ENCODE measurements at regions not wholly inside any gene's neighbourhood (a gene's known extent, or its start where the extent isn't known, plus 50 kb on each side); places are given as distances from the start of the nearest gene placed in this dataset.
"Not testable (repeated sequence)": the region's sequence is repeated elsewhere in the genome, so short reads cannot be mapped to it uniquely, and the experiment has no call there.

DNA sequence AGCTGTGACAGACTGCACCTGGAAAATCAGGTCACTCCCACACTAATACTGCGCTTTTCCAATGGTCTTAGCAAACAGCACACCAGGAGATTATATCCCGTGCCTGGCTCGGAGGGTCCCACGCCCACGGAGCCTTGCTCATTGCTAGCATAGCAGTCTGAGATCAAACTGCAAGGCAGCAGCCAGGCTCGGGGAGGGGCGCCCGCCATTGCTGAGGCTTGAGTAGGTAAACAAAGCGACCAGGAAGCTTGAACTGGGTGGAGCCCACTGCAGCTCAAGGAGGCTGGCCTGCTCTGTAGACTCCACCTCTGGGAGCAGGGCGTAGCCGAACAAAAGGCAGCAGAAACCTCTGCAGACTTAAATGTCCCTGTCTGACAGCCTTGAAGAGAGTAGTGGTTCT is 121.8 kb upstream of the WDR75 start:
- Mint-ChIP-seq H3K36me3 (ENCODE audit: low read depth) (peaks cover 16% of the 10 kb centered on the region), H3K9me3 (peaks cover 18% of the 10 kb centered on the region)
- H3K27ac Mint-ChIP-seq; H3K4me3 Mint-ChIP-seq; H3K27me3 Mint-ChIP-seq (ENCODE audit: low read depth); H3K4me1 Mint-ChIP-seq (ENCODE audit: low read depth); intact Hi-C loops (cut with micrococcal nuclease); DNase-seq; CTCF ChIA-PET: not testable (repeated sequence)

DNA sequence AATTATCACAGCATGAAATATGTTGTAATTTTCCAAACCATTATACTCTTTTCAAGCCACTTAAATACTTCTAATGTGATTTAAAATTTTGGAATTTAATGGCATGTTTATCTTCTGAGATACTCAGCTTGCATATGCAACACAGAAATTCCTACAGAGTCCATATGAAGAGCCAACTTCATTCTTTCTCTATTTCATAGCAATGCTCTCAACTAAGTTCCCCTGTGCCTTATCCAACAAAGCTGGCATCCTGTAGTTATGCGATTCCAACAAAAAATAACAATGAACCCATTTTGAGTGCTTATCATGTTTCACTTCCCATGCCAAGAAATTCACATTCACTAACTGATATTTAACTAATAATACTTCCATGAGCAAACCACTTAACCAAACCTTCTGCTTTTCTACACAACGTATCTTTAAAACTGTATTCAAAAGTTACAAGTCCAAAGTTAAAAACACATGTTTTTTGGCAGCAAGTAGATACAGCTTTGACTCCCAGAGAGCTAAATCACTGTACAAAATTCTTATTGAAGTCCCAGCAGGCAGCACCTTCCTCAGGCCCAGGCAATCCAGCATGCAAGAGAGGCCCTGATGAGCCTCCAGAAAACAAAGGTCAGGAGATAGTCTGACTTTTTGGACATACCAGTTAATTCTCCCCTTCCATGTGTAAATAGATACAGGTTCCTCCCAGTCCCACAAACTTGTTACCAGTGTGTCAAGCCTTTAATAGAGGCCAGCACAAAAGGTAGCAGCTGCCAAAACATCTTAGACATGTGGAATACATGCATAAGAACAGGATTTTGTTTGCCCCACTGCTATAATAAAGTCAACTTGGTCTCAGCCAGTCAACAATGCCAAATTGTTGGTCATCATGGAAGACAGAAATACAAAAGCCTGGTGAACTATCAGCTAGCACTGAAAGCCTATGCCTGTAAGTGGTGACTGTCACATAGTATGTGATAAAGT is 113.1 kb upstream of the WDR75 start:
- H3K27ac Mint-ChIP-seq = no peak overlapping the region
- intact Hi-C loops (cut with micrococcal nuclease) = no loop called here
- CTCF ChIA-PET = interaction anchor here (1.1 to 1.8 kb wide), 2 partner anchors 84 to 234 kb away, joined by 3 to 4 read pairs; no protein-coding TSS in a partner anchor
- no peak overlapping the region for H3K4me3 Mint-ChIP-seq
- H3K9me3 Mint-ChIP-seq = peaks cover 8% of the 10 kb centered on the region
- H3K36me3 Mint-ChIP-seq (ENCODE audit: low read depth) = peaks cover 3% of the 10 kb centered on the region
- H3K27me3 Mint-ChIP-seq (ENCODE audit: low read depth) = no peaks in the 10 kb centered on the region
- DNase-seq = no peak
- H3K4me1 Mint-ChIP-seq (ENCODE audit: low read depth) = peaks cover 9% of the 10 kb centered on the region

DNA sequence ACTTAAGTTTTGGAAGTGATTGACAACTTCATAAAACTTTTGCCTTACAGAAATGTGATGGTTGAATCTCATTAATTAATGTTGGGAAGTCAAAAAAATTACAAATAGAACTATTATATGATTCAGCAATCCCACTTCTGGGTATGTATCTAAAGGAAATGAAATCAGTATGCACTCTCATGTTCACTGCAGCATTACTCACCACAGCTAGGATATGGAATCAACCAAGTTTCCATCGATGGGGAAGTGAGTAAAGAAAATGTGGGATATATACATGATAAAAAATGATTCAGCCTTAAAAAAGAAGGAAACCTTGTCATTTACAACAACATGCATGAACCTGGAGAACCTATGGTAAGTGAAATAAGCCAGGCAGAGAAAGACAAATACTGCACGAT is 112.4 kb upstream of the WDR75 start:
- intact Hi-C loops (cut with micrococcal nuclease) = no loop called here
- peaks cover 9% of the 10 kb centered on the region for H3K4me1 Mint-ChIP-seq (ENCODE audit: low read depth)
- peaks cover 3% of the 10 kb centered on the region for H3K36me3 Mint-ChIP-seq (ENCODE audit: low read depth)
- CTCF ChIA-PET = interaction anchor here (1.1 to 1.8 kb wide), 3 partner anchors 11 to 234 kb away, joined by 3 to 4 read pairs (median 3); no protein-coding TSS in a partner anchor
- H3K27ac Mint-ChIP-seq = no peak overlapping the region
- DNase-seq = no peak
- no peaks in the 10 kb centered on the region for H3K27me3 Mint-ChIP-seq (ENCODE audit: low read depth)
- H3K4me3 Mint-ChIP-seq = no peak overlapping the region
- H3K9me3 Mint-ChIP-seq = peaks cover 8% of the 10 kb centered on the region

DNA sequence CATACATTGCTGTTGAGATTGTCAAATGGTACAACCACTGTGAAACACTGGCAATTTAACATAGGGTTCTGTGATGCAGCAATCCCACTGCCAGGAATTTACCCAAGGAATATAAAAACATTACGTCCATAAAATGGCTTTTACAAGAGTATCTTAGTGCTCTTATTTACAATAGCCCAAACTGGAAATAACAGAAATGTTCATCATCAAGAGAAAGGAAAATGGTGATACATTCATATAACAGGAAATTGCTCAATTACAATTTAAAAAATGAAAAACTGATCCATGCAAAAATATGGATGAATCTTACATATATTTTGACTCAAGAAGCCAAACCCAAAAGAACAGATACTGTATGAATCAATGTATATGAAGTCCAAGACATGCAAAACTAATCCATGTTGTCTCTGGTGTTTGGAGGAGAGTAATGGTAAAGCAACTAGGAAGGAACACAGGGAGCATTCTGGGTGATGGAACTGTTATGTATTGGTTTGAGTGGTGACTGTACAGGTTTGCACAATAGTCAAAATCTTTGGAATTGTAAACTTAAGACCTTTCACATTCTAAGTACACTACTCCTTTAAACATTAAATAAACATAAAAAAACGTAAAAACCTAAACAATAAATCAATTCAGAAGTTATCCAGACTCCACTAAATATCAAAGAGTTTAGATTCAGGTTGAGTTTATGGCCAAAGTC is 104.8 kb upstream of the WDR75 start:
- Mint-ChIP-seq H3K27ac (no peak overlapping the region), H3K4me1 (ENCODE audit: low read depth) (no peaks in the 10 kb centered on the region), H3K4me3 (no peak overlapping the region), H3K36me3 (ENCODE audit: low read depth) (peaks cover 10% of the 10 kb centered on the region), H3K27me3 (ENCODE audit: low read depth) (no peaks in the 10 kb centered on the region), H3K9me3 (peaks cover 18% of the 10 kb centered on the region)
- intact Hi-C loops (cut with micrococcal nuclease) = no loop called here
- CTCF ChIA-PET = no interaction called here
- no peak for DNase-seq

DNA sequence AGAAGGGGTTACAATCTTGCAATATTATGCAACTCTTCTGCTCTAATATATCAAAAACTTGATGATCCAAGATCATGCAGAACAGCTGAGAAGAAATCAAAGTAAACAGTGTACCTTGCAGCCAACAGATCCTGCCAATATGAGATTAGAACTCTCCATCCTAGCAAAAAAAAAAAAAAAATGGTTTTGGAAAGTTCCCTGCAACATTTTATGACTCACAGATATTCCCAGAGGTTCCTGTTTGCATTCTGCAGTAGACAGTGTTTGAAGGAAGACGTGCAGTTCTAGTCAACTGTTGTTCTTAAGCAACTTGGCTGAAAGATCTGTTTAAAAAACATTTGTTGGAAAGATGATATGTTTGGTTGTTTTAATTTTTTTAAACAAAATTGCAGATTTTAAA is 103.6 kb upstream of the WDR75 start:
- DNase-seq = no peak
- intact Hi-C loops (cut with micrococcal nuclease) = no loop called here
- Mint-ChIP-seq H3K9me3 (peaks cover 17% of the 10 kb centered on the region), H3K27me3 (ENCODE audit: low read depth) (no peaks in the 10 kb centered on the region), H3K4me1 (ENCODE audit: low read depth) (no peaks in the 10 kb centered on the region), H3K27ac (no peak overlapping the region), H3K4me3 (no peak overlapping the region), H3K36me3 (ENCODE audit: low read depth) (peaks cover 9% of the 10 kb centered on the region)
- CTCF ChIA-PET = no interaction called here

DNA sequence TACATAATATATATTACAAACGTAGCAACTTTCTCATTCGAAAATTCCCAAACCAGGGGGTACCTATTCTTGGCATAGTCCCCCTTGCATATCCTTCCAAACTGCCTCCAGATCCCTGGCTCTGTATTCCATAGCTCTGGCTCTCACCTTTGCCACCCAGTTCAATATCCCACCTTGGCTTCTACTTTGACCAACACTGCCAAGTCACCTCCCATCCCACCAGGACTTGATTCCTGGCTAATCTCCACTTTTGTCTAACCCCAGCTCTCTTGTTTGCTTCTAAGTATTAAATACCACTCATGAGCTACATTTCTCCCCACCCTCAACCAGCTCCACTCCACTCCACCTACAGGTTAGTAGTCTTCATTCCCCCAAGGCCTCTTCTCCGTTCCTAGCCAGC is 103.2 kb upstream of the WDR75 start:
- no peaks in the 10 kb centered on the region for H3K27me3 Mint-ChIP-seq (ENCODE audit: low read depth)

DNA sequence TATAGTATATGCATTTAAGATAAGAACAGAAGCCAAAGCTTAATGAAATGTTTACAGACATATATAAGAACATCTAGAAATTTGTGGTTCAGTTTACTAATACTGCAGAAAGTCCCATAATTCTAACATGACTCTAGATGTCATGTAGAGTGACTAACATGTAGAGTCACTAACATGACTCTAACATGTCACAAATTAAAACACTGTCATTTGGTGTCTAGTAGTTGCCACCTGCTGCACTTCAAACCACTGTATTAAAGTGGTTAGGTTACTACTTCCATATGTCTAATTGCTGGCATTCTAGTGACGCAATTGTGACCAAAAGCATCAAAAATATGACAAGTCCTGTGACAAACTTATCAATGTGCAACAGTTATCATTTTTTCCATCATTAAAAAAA is 100.2 kb upstream of the WDR75 start:
- intact Hi-C loops (cut with micrococcal nuclease) = no loop called here
- Mint-ChIP-seq H3K9me3 (peaks cover 17% of the 10 kb centered on the region), H3K4me1 (ENCODE audit: low read depth) (peaks cover under 1% of the 10 kb centered on the region), H3K27me3 (ENCODE audit: low read depth) (no peaks in the 10 kb centered on the region), H3K36me3 (ENCODE audit: low read depth) (peaks cover 9% of the 10 kb centered on the region), H3K4me3 (no peak overlapping the region), H3K27ac (no peak overlapping the region)
- DNase-seq = no peak
- CTCF ChIA-PET = no interaction called here

More for the DNA sequence above, 103.2 kb upstream of the WDR75 start:
- intact Hi-C loops (cut with micrococcal nuclease) = no loop called here
- Mint-ChIP-seq H3K4me1 (ENCODE audit: low read depth) (no peaks in the 10 kb centered on the region), H3K9me3 (peaks cover 17% of the 10 kb centered on the region), H3K36me3 (ENCODE audit: low read depth) (peaks cover 9% of the 10 kb centered on the region), H3K27ac (no peak overlapping the region), H3K4me3 (no peak overlapping the region)
- CTCF ChIA-PET = interaction anchor here (0.6 kb wide), 1 partner anchor 548 kb away, joined by 3 read pairs; no protein-coding TSS in a partner anchor
- DNase-seq = no peak

DNA sequence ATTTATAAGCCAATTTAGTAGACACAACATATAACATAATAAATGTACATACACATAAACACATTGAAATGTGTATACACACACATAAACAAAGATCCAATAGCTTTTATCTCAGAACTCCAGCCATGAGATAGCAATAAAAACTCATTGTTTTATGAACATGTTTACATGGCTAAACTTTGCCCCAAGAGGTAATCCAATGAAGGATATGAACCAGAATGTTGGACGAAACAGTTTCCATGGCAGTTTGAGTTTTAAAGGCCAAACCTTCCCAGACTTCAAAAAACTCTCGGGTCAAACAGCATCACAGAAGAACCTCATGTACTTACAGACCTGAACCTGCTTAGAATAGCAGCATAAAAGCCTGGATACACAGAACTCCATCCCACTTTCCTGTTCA is 97.2 kb upstream of the WDR75 start:
- intact Hi-C loops (cut with micrococcal nuclease) = no loop called here
- Mint-ChIP-seq H3K36me3 (ENCODE audit: low read depth) (peaks cover 6% of the 10 kb centered on the region), H3K27me3 (ENCODE audit: low read depth) (no peaks in the 10 kb centered on the region), H3K4me3 (no peak overlapping the region), H3K27ac (no peak overlapping the region), H3K9me3 (peaks cover 9% of the 10 kb centered on the region), H3K4me1 (ENCODE audit: low read depth) (peaks cover 17% of the 10 kb centered on the region)
- CTCF ChIA-PET = interaction anchor here (0.8 to 1.5 kb wide), 3 partner anchors 63 to 228 kb away, joined by 3 to 4 read pairs (median 3); no protein-coding TSS in a partner anchor
- no peak for DNase-seq

DNA sequence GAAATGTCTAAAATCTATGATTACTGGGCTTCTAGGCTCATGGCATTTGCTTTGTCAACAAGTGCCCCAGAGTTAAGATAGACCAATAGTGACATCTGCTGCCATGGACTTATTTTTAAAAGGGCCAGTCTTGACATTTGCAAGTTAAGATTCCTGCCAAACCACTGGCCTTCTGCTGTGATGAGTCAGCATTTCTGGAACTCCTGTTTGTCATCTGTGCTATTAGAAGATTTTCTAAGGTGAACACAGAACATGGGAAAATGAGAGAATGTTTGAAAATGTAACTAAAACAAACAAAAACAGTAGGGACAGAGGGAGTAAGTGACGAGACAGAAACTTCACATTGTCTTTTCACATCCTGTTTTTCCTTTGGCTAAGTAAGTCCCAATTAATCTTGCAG is 93.7 kb upstream of the WDR75 start:
- intact Hi-C loops (cut with micrococcal nuclease) = loop anchor here (1.0 to 5.0 kb wide), 7 partner anchors 59 to 823 kb away; no protein-coding TSS in a partner anchor
- no peak overlapping the region for H3K27ac Mint-ChIP-seq
- no peaks in the 10 kb centered on the region for H3K27me3 Mint-ChIP-seq (ENCODE audit: low read depth)
- H3K4me3 Mint-ChIP-seq = no peak overlapping the region
- H3K9me3 Mint-ChIP-seq = no peaks in the 10 kb centered on the region
- CTCF ChIA-PET = interaction anchor here (0.6 to 2.0 kb wide), 4 partner anchors 65 to 823 kb away, joined by 3 to 12 read pairs (median 9); no protein-coding TSS in a partner anchor
- H3K4me1 Mint-ChIP-seq (ENCODE audit: low read depth) = peaks cover 17% of the 10 kb centered on the region
- H3K36me3 Mint-ChIP-seq (ENCODE audit: low read depth) = no peaks in the 10 kb centered on the region
- DNase-seq = peak; percentile 28

DNA sequence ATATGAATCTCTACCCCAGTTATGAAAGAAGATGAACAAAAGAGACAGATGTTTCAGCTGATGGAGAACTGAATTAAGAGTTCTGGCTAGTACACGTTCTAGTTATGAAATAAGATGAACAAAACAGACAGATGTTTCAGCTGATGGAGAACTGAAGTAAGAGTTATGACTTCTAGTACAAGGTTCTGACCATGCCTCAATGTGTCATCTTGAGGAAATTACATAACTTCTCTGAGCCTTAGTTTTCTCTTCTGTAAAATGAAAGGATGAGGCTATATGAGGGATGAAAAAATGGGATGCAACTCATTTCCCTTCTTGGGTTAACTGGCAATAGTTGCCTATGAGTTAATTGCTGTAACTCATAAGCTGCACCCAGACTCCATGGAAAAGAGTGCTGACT is 92.9 kb upstream of the WDR75 start:
- intact Hi-C loops (cut with micrococcal nuclease) = loop anchor here (5.0 kb wide), 1 partner anchor 371 kb away; no protein-coding TSS in a partner anchor
- Mint-ChIP-seq H3K27me3 (ENCODE audit: low read depth) (no peaks in the 10 kb centered on the region), H3K4me3 (no peak overlapping the region)

DNA sequence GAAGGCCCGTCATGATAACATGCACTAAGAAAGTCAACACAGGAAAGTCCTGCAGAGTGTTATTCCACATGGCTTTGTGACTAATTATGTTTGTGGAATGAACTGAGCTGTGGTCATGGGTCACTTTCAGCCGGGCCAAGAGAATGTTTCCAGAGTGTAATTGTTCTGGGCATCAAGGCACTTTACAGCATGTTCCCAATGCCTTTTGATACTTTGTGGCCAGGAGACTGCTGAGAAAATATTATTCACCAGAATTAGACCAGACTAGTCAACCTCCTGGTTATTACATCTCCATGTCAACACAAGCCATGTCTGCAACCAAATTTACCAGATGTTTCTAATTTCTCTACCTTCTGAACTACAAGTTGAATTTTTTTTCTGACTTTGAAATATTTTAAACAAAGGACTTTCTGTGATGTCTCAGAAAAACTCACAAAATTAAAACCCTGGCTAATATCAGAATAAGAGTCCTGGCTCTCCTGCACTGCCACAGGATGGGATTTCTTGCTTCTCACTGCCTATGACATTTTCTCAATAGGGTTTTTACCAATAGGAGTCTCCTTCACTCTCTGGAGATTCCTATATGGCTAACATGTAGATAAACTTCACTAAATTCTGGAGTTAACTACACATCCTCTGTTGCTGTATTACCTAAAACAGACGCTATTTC is 90.6 kb upstream of the WDR75 start:
- Mint-ChIP-seq H3K4me3 (no peak overlapping the region), H3K9me3 (no peaks in the 10 kb centered on the region), H3K27ac (no peak overlapping the region), H3K4me1 (ENCODE audit: low read depth) (peaks cover 17% of the 10 kb centered on the region), H3K36me3 (ENCODE audit: low read depth) (no peaks in the 10 kb centered on the region), H3K27me3 (ENCODE audit: low read depth) (no peaks in the 10 kb centered on the region)
- intact Hi-C loops (cut with micrococcal nuclease) = no loop called here
- no peak for DNase-seq
- CTCF ChIA-PET = no interaction called here

More for the DNA sequence above, 92.9 kb upstream of the WDR75 start:
- H3K36me3 Mint-ChIP-seq (ENCODE audit: low read depth) = no peaks in the 10 kb centered on the region
- no peak overlapping the region for H3K27ac Mint-ChIP-seq
- H3K9me3 Mint-ChIP-seq = no peaks in the 10 kb centered on the region
- no peak for DNase-seq
- CTCF ChIA-PET = interaction anchor here (0.6 to 2.0 kb wide), 6 partner anchors 64 to 824 kb away, joined by 3 to 12 read pairs (median 8); no protein-coding TSS in a partner anchor
- peaks cover 17% of the 10 kb centered on the region for H3K4me1 Mint-ChIP-seq (ENCODE audit: low read depth)

DNA sequence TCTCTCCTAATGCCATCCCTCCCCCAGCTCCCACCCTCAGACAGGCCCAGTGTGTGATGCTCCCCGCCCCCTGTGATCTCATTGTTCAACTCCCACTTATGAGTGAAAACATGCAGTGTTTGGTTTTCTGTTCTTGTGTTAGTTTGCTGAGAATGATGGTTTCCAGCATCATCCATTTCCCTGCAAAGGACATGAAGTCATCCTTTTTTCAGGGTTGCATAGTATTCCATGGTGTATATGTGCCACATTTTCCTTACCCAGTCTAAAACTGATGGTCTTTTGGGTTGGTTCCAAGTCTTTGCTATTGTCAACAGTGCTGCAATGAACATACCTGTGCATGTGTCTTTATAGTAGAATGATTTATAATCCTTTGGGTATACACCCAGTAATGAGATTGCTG is 89.3 kb upstream of the WDR75 start:
- H3K27ac Mint-ChIP-seq; CTCF ChIA-PET; H3K4me3 Mint-ChIP-seq; H3K4me1 Mint-ChIP-seq (ENCODE audit: low read depth); intact Hi-C loops (cut with micrococcal nuclease); H3K27me3 Mint-ChIP-seq (ENCODE audit: low read depth); H3K9me3 Mint-ChIP-seq; H3K36me3 Mint-ChIP-seq (ENCODE audit: low read depth); DNase-seq: not testable (repeated sequence)

Data from activated naive CD4-positive, alpha-beta T cell treated with anti-CD3 and anti-CD28 coated beads for 36 hours (primary cell).